ENCODE measurements at regions not wholly inside any gene's neighbourhood (a gene's known extent, or its start where the extent isn't known, plus 50 kb on each side); places are given as distances from the start of the nearest gene placed in this dataset.

DNA sequence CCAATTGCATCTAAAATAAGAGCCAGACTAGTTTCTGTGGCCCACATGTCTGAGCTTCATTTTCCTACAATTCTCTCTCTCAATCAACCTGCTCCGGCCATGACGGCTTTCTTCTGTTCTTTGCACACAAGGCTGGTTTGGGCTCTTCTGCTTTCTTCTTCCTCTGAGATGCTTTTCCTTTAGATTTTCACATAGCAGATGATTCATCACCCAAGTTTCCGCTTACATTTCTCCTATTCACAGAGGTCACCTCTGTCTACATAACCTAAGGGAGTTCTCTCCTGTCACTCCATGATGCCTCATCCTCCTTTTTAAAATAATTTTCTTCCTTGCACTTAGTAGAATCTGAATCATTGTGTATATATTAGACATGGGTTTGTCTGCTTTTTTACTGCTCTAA is 334.6 kb upstream of the TUSC1 start:
- Mint-ChIP-seq H3K36me3 (ENCODE audit: low read depth) (no peaks in the 10 kb centered on the region), H3K4me1 (ENCODE audit: low read depth) (no peaks in the 10 kb centered on the region), H3K4me3 (no peak overlapping the region), H3K27me3 (ENCODE audit: insufficient read depth) (no peaks in the 10 kb centered on the region), H3K9me3 (peaks cover 21% of the 10 kb centered on the region), H3K27ac (no peak overlapping the region)
- DNase-seq (ENCODE audit: low spot score): no peak
- intact Hi-C loops (cut with micrococcal nuclease): no loop called here

- Mint-ChIP-seq H3K4me3 (no peak overlapping the region), H3K27me3 (ENCODE audit: insufficient read depth) (no peaks in the 10 kb centered on the region), H3K9me3 (peaks cover 39% of the 10 kb centered on the region), H3K36me3 (ENCODE audit: low read depth) (no peaks in the 10 kb centered on the region), H3K4me1 (ENCODE audit: low read depth) (no peaks in the 10 kb centered on the region), H3K27ac (no peak overlapping the region)
- no peak for DNase-seq (ENCODE audit: low spot score)
- intact Hi-C loops (cut with micrococcal nuclease): no loop called here
These were observed 316.4 kb upstream of the TUSC1 start for GRCh38 chr9:25994605-25995004.

DNA sequence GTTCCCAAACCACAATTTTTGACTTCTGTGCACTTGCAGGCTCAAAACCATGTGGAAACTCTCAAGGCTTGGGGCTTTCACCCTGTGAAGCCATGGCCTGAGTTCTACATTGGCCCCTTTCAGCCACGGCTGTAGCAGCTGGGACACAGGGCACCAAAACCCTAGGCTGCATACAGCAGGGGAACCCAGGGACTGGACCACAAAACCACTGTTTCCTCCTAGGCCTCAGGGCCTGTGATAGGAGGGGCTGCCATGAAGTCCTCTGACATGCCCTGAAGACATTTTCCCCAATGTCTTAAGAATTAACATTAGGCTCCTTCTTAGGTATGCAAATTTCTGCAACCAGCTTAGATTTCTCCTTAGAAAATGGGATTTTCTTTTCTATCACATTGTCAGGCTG is 312.1 kb upstream of the TUSC1 start:
- DNase-seq (ENCODE audit: low spot score): no peak
- intact Hi-C loops (cut with micrococcal nuclease): no loop called here
- Mint-ChIP-seq H3K9me3 (peaks cover 44% of the 10 kb centered on the region), H3K36me3 (ENCODE audit: low read depth) (no peaks in the 10 kb centered on the region), H3K4me1 (ENCODE audit: low read depth) (no peaks in the 10 kb centered on the region), H3K4me3 (no peak overlapping the region), H3K27me3 (ENCODE audit: insufficient read depth) (no peaks in the 10 kb centered on the region), H3K27ac (no peak overlapping the region)

DNA sequence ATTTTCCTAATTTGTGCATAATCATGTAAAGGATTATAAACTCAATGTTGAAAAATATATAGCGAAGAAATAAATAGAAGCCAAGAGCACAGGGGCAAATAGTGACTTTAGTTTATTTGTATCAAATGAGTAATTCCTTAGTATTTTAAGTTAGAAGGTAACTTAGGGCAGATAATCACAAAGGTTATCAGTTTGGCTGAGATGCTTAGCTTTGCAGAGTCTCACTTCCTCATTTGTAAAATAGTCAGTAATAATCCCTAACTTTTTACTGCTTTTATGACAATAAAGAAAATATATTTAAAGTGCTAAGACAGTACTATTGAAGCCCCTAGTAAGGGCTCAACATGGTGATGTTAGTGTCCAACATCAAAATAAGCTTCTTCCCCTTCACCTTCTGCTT is 297.4 kb upstream of the TUSC1 start:
- H3K4me3 Mint-ChIP-seq: no peak overlapping the region
- no peak for DNase-seq (ENCODE audit: low spot score)
- H3K27me3 Mint-ChIP-seq (ENCODE audit: insufficient read depth): no peaks in the 10 kb centered on the region
- peaks cover 9% of the 10 kb centered on the region for H3K9me3 Mint-ChIP-seq
- H3K27ac Mint-ChIP-seq: no peak overlapping the region
- H3K36me3 Mint-ChIP-seq (ENCODE audit: low read depth): no peaks in the 10 kb centered on the region
- intact Hi-C loops (cut with micrococcal nuclease): no loop called here
- no peaks in the 10 kb centered on the region for H3K4me1 Mint-ChIP-seq (ENCODE audit: low read depth)

DNA sequence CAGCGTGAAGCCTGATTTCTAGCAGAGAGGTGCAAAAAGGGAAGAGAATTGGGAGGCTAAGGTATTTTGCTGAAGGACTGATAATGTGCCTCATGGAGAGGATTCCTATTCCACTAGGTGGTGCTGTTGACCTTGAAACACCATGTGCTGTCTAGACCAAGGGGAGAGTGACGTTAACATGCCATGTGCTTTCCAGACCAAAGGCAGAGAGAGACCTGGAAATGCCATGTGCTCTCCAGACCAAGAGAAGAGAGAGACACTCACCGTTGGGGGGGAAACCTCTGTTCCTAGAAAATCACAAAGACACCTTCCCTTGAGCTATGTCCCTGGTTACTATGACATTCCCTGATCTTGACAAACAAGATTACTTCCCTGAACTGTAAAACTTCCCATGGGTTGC is 286.0 kb upstream of the TUSC1 start:
- no peak for DNase-seq (ENCODE audit: low spot score)
- no peaks in the 10 kb centered on the region for H3K27me3 Mint-ChIP-seq (ENCODE audit: insufficient read depth)
- no peak overlapping the region for H3K4me3 Mint-ChIP-seq
- H3K9me3 Mint-ChIP-seq: no peaks in the 10 kb centered on the region
- intact Hi-C loops (cut with micrococcal nuclease): no loop called here
- no peaks in the 10 kb centered on the region for H3K4me1 Mint-ChIP-seq (ENCODE audit: low read depth)
- H3K27ac Mint-ChIP-seq: no peak overlapping the region
- no peaks in the 10 kb centered on the region for H3K36me3 Mint-ChIP-seq (ENCODE audit: low read depth)

DNA sequence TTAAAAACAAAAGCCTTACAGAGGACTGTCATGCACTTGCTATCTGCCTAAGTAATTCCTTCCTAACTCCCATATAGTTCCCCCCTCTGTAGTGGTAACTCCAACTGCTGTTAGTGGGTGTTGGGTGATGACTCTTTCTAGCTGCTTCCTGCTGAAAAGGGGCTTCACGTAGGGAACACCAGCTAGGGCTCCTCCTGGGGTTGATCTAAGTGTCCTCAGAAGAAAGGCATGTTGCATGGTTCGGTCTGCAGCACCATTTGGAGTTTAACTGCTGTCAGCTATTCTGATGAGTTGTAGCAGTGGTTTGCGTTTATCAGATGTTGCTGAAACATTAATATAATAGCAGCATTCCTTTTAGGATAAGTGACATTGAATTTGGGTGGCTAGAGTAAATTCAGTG is 281.9 kb upstream of the TUSC1 start:
- peaks cover 3% of the 10 kb centered on the region for H3K9me3 Mint-ChIP-seq
- no peaks in the 10 kb centered on the region for H3K27me3 Mint-ChIP-seq (ENCODE audit: insufficient read depth)
- H3K4me1 Mint-ChIP-seq (ENCODE audit: low read depth): no peaks in the 10 kb centered on the region
- intact Hi-C loops (cut with micrococcal nuclease): no loop called here
- H3K27ac Mint-ChIP-seq: no peak overlapping the region
- H3K36me3 Mint-ChIP-seq (ENCODE audit: low read depth): no peaks in the 10 kb centered on the region
- H3K4me3 Mint-ChIP-seq: no peak overlapping the region
- no peak for DNase-seq (ENCODE audit: low spot score)

GRCh38 chr9:25954209-25954608 is 276.0 kb upstream of the TUSC1 start:
- H3K27me3 Mint-ChIP-seq (ENCODE audit: insufficient read depth): no peaks in the 10 kb centered on the region
- H3K4me1 Mint-ChIP-seq (ENCODE audit: low read depth): no peaks in the 10 kb centered on the region
- peaks cover 10% of the 10 kb centered on the region for H3K9me3 Mint-ChIP-seq
- no peak for DNase-seq (ENCODE audit: low spot score)
- H3K4me3 Mint-ChIP-seq: no peak overlapping the region
- H3K27ac Mint-ChIP-seq: no peak overlapping the region
- H3K36me3 Mint-ChIP-seq (ENCODE audit: low read depth): no peaks in the 10 kb centered on the region
- intact Hi-C loops (cut with micrococcal nuclease): no loop called here

DNA sequence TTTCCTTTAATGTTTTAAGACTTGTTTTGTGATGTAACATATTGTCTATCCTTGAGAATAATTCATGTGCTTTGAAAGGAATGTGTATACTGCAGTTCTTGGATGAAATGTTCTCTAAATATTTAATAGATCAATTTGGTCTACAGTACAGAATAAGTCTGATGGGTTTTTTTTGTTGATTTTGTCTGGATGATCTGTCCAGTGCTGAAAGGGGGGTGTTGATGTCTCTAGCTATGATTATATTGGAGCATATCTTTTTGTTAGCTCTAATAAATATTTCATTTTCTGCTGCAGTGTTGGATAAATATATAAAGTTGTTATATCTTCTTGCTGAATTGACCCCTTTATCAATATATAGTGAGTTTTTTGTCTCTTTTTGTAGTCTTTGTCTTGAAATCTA is 269.9 kb upstream of the TUSC1 start:
- intact Hi-C loops (cut with micrococcal nuclease): no loop called here
- Mint-ChIP-seq H3K9me3 (peaks cover 40% of the 10 kb centered on the region), H3K27ac (no peak overlapping the region), H3K4me1 (ENCODE audit: low read depth) (no peaks in the 10 kb centered on the region), H3K27me3 (ENCODE audit: insufficient read depth) (no peaks in the 10 kb centered on the region), H3K4me3 (no peak overlapping the region), H3K36me3 (ENCODE audit: low read depth) (no peaks in the 10 kb centered on the region)
- no peak for DNase-seq (ENCODE audit: low spot score)

GRCh38 chr9:25939126-25939525 is 260.9 kb upstream of the TUSC1 start:
- intact Hi-C loops (cut with micrococcal nuclease): no loop called here

GRCh38 chr9:25936031-25936430 is 257.8 kb upstream of the TUSC1 start:
- intact Hi-C loops (cut with micrococcal nuclease): no loop called here
- no peak for DNase-seq (ENCODE audit: low spot score)
- H3K27me3 Mint-ChIP-seq (ENCODE audit: insufficient read depth): no peaks in the 10 kb centered on the region
- no peaks in the 10 kb centered on the region for H3K4me1 Mint-ChIP-seq (ENCODE audit: low read depth)
- H3K36me3 Mint-ChIP-seq (ENCODE audit: low read depth): no peaks in the 10 kb centered on the region
- H3K4me3 Mint-ChIP-seq: no peak overlapping the region
- peaks cover 26% of the 10 kb centered on the region for H3K9me3 Mint-ChIP-seq
- no peak overlapping the region for H3K27ac Mint-ChIP-seq

More at GRCh38 chr9:25939126-25939525, 260.9 kb upstream of the TUSC1 start:
- peaks cover 7% of the 10 kb centered on the region for H3K9me3 Mint-ChIP-seq
- no peak overlapping the region for H3K4me3 Mint-ChIP-seq
- DNase-seq (ENCODE audit: low spot score): no peak
- no peak overlapping the region for H3K27ac Mint-ChIP-seq
- no peaks in the 10 kb centered on the region for H3K36me3 Mint-ChIP-seq (ENCODE audit: low read depth)
- no peaks in the 10 kb centered on the region for H3K4me1 Mint-ChIP-seq (ENCODE audit: low read depth)
- no peaks in the 10 kb centered on the region for H3K27me3 Mint-ChIP-seq (ENCODE audit: insufficient read depth)

- DNase-seq (ENCODE audit: low spot score): no peak
- Mint-ChIP-seq H3K4me1 (ENCODE audit: low read depth) (no peaks in the 10 kb centered on the region), H3K27me3 (ENCODE audit: insufficient read depth) (no peaks in the 10 kb centered on the region), H3K4me3 (no peak overlapping the region), H3K9me3 (peaks cover 26% of the 10 kb centered on the region), H3K36me3 (ENCODE audit: low read depth) (no peaks in the 10 kb centered on the region), H3K27ac (no peak overlapping the region)
- intact Hi-C loops (cut with micrococcal nuclease): no loop called here
These were observed 256.9 kb upstream of the TUSC1 start for GRCh38 chr9:25935188-25935587.

- intact Hi-C loops (cut with micrococcal nuclease): no loop called here
- Mint-ChIP-seq H3K36me3 (ENCODE audit: low read depth) (no peaks in the 10 kb centered on the region), H3K27me3 (ENCODE audit: insufficient read depth) (no peaks in the 10 kb centered on the region), H3K4me1 (ENCODE audit: low read depth) (no peaks in the 10 kb centered on the region), H3K27ac (no peak overlapping the region), H3K9me3 (peaks cover 15% of the 10 kb centered on the region), H3K4me3 (no peak overlapping the region)
- DNase-seq (ENCODE audit: low spot score): no peak
These were observed 240.5 kb upstream of the TUSC1 start for GRCh38 chr9:25918761-25919160.

DNA sequence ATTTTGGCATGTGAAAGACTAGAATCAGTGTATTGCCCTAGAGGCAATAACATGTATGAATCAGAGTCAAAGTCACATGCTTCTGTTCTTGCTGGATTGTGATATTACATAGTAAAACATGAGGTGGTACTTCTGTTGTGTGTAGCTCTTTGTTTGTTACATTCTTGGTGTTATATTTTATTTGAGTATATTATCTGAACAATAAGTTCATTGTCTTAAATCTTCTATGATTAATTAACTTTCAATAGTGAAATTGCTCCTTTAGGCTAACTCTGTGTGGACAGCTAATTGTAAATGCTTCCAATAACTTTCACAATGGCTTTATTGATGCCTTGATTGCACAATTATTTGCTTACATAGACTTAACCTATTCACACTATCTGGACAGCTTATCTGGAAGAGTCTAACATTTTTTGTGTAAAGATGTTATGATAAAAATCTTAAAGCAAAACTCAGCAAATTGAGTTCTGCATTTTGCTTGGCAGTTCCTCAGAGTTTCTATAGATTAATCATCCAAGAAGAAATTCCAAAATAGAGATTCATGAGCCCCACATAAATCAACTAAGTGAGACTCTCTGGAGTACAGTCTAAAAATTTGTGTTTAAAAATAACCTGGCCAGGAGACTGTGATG is 239.6 kb upstream of the TUSC1 start:
- intact Hi-C loops (cut with micrococcal nuclease): no loop called here
- H3K27ac Mint-ChIP-seq: no peak overlapping the region
- H3K4me3 Mint-ChIP-seq: no peak overlapping the region
- no peaks in the 10 kb centered on the region for H3K27me3 Mint-ChIP-seq (ENCODE audit: insufficient read depth)
- no peaks in the 10 kb centered on the region for H3K4me1 Mint-ChIP-seq (ENCODE audit: low read depth)
- no peaks in the 10 kb centered on the region for H3K36me3 Mint-ChIP-seq (ENCODE audit: low read depth)
- DNase-seq (ENCODE audit: low spot score): no peak
- peaks cover 11% of the 10 kb centered on the region for H3K9me3 Mint-ChIP-seq

GRCh38 chr9:25913806-25914205 is 235.6 kb upstream of the TUSC1 start:
- H3K36me3 Mint-ChIP-seq (ENCODE audit: low read depth): no peaks in the 10 kb centered on the region
- no peak for DNase-seq (ENCODE audit: low spot score)
- H3K27me3 Mint-ChIP-seq (ENCODE audit: insufficient read depth): no peaks in the 10 kb centered on the region
- H3K4me1 Mint-ChIP-seq (ENCODE audit: low read depth): no peaks in the 10 kb centered on the region
- H3K27ac Mint-ChIP-seq: no peak overlapping the region
- intact Hi-C loops (cut with micrococcal nuclease): no loop called here
- peaks cover 22% of the 10 kb centered on the region for H3K9me3 Mint-ChIP-seq
- no peak overlapping the region for H3K4me3 Mint-ChIP-seq

Data from activated T-helper 1 cell treated with anti-CD3 and anti-CD28 coated beads, Interleukin-12 subunit alpha, Interleukin-12 subunit beta, Interleukin-2, Interleukin-4 antibody, amounts not matched to agents 30 ng/mL and 10 ng/mL and 1 ng/mL, durations not matched to agents 14 hours and 24 hours and 36 hours (primary cell).